ENCODE measurements at regions not wholly inside any gene's neighbourhood (a gene's known extent, or its start where the extent isn't known, plus 50 kb on each side); places are given as distances from the start of the nearest gene placed in this dataset.

- H3K4me3 ChIP-seq (ENCODE audit: low read length): no peak overlapping the region
- no peak for TF ChIP-seq ZNF274 (IDR thresholded peaks at IDR 0.05; ENCODE audit: low read depth, low read length)
These were observed 659.9 kb upstream of the SOX9 start for GRCh38 chr17:71460943-71461342.

GRCh38 chr17:71461498-71462169 is 659.2 kb upstream of the SOX9 start:
- TF ChIP-seq ZNF274 (IDR thresholded peaks at IDR 0.05; ENCODE audit: low read depth, low read length): no peak
- H3K4me3 ChIP-seq (ENCODE audit: low read length): no peak overlapping the region

- TF ChIP-seq ZNF274 (IDR thresholded peaks at IDR 0.05; ENCODE audit: low read depth, low read length): no peak
- no peak overlapping the region for H3K4me3 ChIP-seq (ENCODE audit: low read length)
These were observed 656.6 kb upstream of the SOX9 start for GRCh38 chr17:71464241-71464640.

GRCh38 chr17:71464751-71465150 is 656.1 kb upstream of the SOX9 start:
- no peak for TF ChIP-seq ZNF274 (IDR thresholded peaks at IDR 0.05; ENCODE audit: low read depth, low read length)

GRCh38 chr17:71467719-71468118 is 653.1 kb upstream of the SOX9 start:
- TF ChIP-seq ZNF274 (IDR thresholded peaks at IDR 0.05; ENCODE audit: low read depth, low read length): no peak
- H3K4me3 ChIP-seq (ENCODE audit: low read length): no peak overlapping the region

More at GRCh38 chr17:71464751-71465150, 656.1 kb upstream of the SOX9 start:
- H3K4me3 ChIP-seq (ENCODE audit: low read length): no peak overlapping the region

GRCh38 chr17:71470062-71470461 is 650.8 kb upstream of the SOX9 start:
- no peak overlapping the region for H3K4me3 ChIP-seq (ENCODE audit: low read length)
- no peak for TF ChIP-seq ZNF274 (IDR thresholded peaks at IDR 0.05; ENCODE audit: low read depth, low read length)

- no peak for TF ChIP-seq ZNF274 (IDR thresholded peaks at IDR 0.05; ENCODE audit: low read depth, low read length)
- no peak overlapping the region for H3K4me3 ChIP-seq (ENCODE audit: low read length)
These were observed 647.7 kb upstream of the SOX9 start for GRCh38 chr17:71472809-71473789.

GRCh38 chr17:71477356-71477755 is 643.5 kb upstream of the SOX9 start:
- TF ChIP-seq ZNF274 (IDR thresholded peaks at IDR 0.05; ENCODE audit: low read depth, low read length): no peak
- H3K4me3 ChIP-seq (ENCODE audit: low read length): no peak overlapping the region

GRCh38 chr17:71480099-71480498 is 640.7 kb upstream of the SOX9 start:
- TF ChIP-seq ZNF274 (IDR thresholded peaks at IDR 0.05; ENCODE audit: low read depth, low read length): no peak
- no peak overlapping the region for H3K4me3 ChIP-seq (ENCODE audit: low read length)

- no peak for TF ChIP-seq ZNF274 (IDR thresholded peaks at IDR 0.05; ENCODE audit: low read depth, low read length)
- no peak overlapping the region for H3K4me3 ChIP-seq (ENCODE audit: low read length)
These were observed 638.2 kb upstream of the SOX9 start for GRCh38 chr17:71482625-71483024.

- no peak for TF ChIP-seq ZNF274 (IDR thresholded peaks at IDR 0.05; ENCODE audit: low read depth, low read length)
- H3K4me3 ChIP-seq (ENCODE audit: low read length): no peak overlapping the region
These were observed 636.3 kb upstream of the SOX9 start for GRCh38 chr17:71484546-71484945.

- TF ChIP-seq ZNF274 (IDR thresholded peaks at IDR 0.05; ENCODE audit: low read depth, low read length): no peak
- H3K4me3 ChIP-seq (ENCODE audit: low read length): no peak overlapping the region
These were observed 635.4 kb upstream of the SOX9 start for GRCh38 chr17:71485426-71485825.

- H3K4me3 ChIP-seq (ENCODE audit: low read length): no peak overlapping the region
- no peak for TF ChIP-seq ZNF274 (IDR thresholded peaks at IDR 0.05; ENCODE audit: low read depth, low read length)
These were observed 634.6 kb upstream of the SOX9 start for GRCh38 chr17:71486261-71486660.

- no peak for TF ChIP-seq ZNF274 (IDR thresholded peaks at IDR 0.05; ENCODE audit: low read depth, low read length)
- no peak overlapping the region for H3K4me3 ChIP-seq (ENCODE audit: low read length)
These were observed 632.0 kb upstream of the SOX9 start for GRCh38 chr17:71488851-71489250.

Data from GM08714 (cell line).